ENCODE measurements at regions not wholly inside any gene's neighbourhood (a gene's known extent, or its start where the extent isn't known, plus 50 kb on each side); places are given as distances from the start of the nearest gene placed in this dataset.

DNA sequence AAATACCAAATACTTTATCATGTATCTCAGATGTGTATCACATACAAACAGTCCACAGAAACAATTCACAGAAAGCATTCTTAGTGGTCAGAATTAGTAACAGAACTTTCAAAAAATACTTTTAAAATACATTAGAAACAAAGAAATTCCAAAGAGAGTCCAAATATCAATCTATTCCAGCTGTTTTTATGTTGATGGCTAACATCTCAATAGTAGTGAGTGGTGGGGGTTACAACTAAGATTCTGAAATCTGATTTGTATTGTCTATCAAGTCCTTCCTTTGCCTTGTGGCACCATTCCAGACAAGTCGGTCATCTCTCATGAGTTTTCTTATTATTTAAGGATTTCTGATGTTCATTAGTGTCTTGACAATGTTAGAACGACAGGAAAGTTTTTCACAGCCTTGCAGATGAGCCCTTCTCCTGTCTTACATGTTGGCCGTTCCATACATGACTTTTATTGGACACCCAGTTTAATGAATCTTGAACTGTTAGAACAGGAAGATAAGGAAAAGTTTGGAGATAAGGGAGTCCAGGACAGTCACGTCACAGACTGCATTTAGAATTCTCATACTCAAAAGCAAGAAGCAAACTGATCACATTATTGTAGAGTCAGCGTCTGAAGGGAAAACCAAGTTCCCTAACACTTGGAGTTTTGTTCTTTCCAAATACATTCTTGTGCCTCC, 410.3 kb downstream of the PID1 start:
- FAIRE-seq = no peak

DNA sequence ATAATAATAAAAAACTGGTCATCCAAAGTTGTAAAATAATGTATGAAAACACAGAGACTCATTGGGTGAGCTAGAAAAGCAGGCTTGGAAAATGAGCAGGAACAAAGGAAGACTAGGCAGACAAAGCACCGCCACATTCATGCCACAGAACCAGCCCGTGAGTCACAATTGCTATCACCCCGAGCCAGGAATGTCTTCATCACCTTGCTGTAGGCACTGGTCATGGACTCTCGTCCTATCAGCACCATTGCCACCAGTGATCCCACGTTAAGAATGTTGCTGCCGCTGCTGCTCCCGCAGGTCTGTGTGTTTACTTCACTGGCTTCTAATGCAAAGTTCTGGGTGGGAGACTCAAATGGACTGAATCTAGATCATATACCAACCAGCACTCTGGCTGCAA, 417.9 kb downstream of the PID1 start:
- no peak for FAIRE-seq

DNA sequence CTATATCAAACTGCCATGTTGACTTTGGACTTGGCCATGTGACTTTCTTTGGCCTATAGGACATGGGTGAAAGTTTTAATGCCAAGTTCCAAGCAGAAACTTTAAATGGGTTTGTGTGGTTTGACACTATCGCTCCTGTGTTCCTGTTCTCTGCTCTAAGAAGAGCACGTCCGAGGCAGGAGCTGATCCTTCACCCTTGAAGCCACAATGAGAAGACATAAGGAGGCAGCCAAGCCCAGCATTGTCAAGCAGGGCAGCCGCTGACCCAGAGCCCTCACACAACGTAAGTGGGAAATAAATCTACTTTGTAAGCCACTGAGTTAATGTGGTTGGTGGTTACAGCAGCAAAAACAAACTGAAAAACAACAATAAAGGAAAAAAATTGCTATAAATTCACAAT, 422.4 kb downstream of the PID1 start:
- no peak for FAIRE-seq

DNA sequence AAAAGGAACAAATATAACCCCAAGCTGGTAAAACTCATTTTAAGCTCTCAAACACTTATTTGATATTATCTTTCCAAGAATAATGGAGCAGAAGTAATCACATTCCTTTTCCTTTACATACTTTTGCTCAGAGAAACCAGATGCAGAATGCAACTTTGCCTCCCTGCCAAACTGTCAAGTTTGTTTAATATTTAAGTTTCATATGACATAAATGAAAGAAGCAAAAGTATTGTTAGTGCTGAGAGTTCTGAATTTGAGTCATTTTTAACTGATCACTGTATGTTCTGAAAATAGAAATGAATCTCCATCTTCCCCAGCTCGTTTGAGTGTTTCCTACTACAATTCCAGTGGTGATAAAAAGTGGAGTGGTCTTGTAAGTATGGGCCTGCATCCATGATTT, 423.4 kb downstream of the PID1 start:
- no peak for FAIRE-seq

DNA sequence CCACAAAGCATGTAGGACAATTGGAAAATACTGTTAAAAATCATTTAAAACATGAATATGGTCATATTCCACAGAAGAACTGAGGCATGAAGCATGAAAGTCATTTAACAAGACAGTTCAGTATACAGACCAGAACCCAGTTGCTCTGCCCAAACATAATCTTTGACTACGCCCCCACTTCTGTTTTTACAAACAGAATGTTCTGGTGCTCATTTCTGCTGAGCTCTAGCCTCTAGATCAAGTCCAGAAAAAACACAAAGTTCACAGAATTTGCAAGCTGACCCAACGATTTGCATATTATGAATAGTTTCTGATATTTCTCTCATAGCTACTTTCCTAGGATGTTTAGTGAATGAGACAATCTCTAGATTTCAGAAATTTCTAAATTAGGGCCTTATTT, 424.9 kb downstream of the PID1 start:
- FAIRE-seq = no peak

DNA sequence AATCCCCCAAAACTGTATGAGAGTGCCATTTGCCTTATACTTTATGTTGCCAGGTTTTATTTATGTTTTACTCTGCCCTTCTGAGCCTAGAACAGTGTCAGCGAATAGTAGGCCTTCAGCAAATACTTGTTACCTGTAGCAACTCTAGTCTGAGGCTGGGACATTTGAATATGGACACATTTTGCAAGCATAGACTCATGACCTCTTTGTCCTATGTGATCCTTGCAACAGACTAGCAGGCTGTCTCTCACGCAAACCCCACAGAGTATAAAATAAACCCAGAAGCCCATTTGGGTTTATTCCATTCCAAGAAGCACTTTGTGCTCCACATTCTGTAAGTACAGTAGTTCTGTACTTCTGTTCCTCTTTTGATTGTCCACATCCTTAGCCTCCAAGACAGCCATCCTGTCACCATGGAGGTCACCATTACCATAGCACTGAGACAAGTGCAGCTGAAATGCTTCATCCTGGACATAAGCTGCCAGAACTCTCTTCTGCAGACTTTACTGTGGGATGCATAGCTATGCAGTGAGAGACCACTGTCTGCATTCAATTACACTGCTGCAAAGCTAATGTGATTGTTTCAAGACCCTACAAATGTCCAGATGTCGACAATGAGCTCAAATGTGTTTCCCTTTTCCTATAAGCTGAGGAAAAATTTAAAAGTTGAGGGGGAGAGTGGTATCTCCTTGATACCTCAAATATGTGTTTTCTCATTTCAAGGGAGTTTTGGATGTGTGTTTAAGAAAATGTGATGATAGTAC, 425.7 kb downstream of the PID1 start:
- FAIRE-seq = no peak

DNA sequence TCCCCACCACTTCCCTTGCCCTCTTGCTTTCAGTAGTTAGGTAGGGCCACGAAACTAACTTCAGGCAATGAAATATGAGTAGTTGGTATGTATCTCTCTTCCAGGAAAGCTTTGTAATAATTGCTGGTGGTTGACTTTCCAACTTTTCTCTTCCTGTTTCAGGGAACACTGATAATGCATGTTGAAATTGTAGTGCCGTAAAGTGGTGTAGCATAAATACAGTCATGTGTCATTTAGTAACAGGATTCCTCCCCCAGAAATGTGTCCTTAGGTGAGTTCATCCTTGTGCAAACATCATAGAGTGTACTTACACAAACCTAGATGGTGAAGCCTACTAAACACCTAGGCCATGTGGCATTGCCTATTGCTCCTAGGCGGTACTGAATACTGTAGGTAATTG, 429.2 kb downstream of the PID1 start:
- no peak for FAIRE-seq

DNA sequence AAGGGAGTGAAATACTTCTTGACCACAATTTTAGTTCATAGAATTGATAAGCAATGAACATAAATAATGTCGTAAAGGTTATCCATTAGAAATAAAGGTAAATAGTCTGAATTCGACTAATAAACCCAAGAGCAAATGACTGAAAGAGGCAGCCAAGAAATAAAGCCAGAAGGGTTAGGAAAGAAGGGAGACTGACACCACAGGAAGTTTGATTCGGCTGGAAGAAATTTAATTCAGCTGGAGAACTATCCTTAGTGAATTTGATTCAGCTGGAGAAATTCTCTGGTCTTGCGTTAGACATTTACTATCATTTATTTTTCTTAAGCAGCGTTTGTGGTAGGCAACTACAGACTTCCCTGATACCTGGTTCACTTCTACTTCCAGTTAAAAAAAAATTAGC, 429.6 kb downstream of the PID1 start:
- no peak for FAIRE-seq

DNA sequence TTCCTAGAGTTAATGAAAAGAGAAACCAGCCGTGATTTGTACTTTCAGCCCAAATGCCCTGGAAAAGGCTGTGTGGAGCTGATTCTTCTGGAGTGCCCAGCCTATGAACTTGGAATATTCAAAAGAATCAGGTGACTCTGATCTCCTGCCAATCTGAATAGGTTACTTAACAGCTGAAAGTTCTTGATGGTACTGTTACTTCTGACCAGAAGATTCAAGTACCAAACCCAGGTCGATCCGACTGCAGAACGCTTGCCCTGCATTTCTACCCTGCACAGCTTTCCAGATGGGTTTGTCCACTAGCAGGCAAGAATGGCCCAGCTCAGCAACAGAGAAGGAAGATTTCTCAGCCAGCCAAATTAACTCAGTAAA, 430.4 kb downstream of the PID1 start:
- FAIRE-seq = no peak

DNA sequence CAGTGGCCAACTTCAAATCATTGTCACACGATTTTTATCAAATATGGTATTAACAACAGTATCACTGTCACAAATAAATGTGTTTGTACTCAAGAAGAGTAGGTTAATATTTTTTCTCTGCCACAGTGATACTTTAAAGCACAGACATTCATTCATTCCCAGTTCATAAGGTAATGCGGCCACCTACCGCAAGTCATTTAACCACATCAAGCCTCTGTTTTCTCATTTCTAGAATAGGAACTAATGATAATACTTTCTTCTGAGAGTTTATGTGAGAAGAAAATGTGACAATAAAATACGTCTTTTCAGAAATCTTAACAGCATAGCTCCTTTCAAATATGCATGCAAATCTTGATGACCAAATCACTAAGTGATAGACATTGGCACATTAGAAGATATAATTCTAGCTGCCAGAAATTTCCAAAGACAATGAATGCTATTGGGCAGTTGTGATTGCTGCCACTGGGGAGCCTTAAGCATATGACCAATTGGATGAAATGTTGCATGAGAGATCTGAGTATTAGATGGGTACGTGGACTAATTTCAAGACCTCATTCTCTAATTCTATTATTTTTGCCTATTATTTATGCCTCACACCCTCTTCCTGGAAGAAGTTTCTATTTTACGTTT, 430.9 kb downstream of the PID1 start:
- no peak for FAIRE-seq

DNA sequence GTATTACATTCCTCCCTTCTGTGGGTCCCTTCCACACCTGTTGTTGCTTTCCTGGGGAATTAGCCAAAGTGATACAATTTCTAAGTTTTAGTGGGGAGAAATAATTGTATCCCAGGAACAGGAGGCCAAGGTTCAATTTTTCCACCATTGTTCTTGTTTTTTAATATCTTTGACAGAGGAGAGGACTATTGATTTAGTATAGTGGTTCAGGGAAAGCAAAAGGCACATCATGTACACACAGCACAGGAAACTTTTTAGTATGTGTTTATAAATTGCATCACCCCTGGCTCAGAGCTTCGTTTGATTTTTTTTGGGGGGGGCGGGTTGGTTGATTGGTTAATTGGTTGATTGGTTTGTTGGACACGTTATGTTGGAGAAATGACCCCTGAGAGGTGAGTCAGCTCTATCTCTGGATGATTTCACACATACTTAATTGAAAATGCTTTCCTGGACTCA, 431.6 kb downstream of the PID1 start:
- FAIRE-seq = no peak

DNA sequence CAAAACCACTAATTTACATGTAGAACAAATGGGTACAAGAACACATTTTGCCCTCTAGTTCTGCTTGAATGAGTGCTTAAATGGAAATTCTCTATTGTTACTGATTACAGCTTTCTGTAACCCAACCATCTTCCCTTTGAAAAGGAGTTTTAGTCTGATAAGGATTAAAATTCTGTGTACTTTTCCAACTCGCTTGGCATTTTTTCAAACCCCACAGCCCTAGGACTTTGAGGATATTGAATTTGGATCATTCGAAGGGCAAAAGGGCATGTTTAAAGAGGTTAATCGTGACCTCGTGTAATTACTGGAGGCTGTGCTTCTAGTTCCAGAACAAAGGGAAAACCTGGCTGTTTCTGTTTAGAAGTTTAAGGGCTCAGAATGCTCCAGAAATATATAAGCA, 432.3 kb downstream of the PID1 start:
- FAIRE-seq = no peak

DNA sequence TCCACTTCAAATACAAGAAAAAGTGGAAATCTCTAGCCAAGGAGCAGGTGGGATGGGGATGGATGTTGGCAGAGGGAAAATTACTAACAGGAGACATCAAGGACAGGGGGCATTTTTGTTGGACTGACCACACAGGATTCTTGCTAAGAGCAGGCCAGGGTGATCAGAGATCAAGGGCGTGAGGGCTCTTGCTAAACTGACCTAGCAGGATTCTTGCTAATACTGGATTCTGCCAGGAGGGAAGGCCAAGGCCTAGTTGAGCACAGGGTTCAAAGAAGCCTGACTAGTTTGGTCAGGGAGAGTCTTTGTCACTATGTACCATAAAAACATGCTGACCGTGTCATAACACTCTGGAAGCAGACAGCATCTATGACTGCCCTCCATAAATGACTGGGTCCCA, 442.7 kb downstream of the PID1 start:
- no peak for FAIRE-seq

DNA sequence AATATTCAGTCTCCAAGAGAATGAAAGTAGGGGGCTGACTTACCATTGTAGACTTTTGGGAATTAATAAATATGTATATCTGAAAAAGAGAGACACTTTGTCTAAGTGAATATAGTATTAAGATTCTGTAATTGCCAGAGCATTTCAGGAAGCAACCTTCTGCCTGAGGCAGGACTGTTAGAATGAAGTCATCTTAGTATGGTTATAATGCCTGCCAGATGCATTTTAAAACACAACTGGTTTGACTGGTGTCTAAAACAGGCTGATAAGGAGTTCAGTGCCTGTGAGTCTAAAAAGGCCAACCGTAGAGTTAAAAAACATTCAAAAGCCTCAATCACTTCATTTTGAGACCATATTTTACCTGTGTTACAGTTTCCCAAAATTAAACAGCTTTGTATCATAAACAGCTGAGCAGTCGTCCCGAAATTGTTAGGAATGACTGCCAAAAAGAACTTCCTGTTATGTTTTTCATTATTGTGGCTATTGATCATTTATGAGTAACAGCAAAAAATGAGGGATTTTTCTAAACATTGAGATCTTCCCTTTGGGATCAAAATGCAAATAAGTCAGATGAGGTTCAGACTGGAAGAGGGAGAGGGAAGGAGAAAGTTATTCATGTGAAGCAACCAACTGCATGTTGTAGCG, 443.9 kb downstream of the PID1 start:
- no peak for FAIRE-seq

DNA sequence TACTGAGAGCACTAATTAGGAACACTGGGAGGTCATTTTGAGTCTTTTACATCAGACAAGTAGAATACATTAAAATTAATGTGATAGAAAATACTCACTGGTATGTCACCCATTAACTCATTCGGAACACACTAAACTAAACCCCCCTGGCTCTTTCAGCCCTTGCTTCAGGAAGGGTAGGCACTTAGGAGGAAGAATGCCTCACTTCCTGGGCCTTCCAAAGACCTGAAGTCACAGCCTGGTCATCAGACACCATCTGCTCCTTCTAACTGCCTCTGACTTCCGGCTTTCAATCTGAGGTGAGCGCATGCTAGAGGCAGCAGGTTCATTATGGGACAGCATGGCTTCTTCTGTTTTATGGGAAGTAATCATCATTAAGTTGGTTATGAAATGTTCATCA, 451.4 kb downstream of the PID1 start:
- FAIRE-seq = no peak

DNA sequence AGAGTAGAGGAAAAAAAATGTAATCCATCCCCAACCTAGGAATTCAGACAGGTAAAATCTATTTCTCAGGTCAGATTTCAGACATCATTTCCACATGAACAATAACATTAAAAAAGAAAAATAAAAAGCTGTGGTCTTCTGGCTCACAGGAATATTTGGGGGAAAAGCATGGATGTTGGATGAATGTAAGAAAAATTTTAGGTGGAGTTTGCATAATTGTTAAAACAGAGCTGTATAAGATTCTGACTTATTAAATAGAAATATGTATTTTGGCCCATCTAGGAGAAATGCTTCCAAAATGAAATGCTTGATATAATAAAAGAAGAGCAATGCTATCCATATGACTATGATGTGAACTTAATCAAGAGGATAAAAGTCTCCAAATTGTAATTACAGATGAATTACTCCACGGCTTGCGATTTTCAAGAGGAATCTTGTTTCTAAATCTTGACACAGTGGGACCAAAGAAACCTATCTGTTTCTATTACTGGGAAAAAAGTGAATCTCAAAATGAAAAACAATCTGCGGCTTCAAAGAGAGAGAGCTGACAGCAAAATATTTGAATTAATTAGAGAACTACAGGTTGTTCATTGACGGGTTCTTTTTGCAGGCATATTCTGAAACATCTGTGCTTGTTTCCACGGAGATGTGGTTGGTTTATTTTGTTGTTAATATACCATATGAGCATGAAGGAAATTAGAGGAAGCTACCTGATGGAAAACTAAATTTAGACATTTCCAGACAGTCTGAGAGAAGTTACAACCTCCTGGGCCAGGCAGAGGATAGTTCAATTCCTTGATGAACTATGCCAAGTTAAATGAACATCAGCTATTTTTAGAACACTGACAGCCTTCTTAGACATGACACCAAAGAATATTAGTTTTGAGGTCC, 468.7 kb downstream of the PID1 start:
- no peak for FAIRE-seq

DNA sequence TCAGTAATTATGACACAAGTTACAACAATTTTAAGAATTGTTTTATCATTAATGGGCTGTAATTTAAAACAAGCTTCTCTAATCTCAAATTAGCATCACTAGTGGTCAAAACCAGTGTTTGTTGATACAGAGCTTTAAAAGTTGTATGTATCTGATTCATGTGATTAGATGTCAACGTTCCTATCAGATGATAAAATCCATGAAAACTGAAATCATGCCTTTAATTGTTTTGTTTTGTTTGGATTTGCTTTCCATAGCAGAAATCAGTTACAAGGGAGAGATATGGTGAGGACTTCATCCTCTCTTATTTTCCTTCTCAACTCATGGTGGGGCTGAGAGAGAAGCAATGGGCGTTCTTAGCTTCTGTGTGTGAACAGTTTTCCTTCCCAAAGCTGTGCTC, 469.6 kb downstream of the PID1 start:
- FAIRE-seq = no peak

DNA sequence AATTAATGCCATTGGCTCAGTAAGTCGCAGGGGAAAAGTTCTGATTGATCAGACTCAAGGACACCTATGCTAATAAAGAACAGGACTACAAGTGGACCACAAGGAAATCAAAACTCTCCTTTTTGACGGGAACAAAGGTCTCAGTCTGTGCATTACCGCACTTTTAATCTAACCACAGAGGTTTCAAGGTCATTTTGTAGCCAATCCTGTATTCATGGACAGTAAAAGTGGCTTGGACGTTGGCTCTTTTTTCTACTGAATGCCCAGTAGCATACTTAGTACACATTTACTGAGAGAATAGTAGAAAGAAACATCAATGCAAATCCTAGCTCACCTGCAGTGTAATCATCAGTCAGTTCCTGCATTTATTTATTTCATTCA, 471.9 kb downstream of the PID1 start:
- no peak for FAIRE-seq

DNA sequence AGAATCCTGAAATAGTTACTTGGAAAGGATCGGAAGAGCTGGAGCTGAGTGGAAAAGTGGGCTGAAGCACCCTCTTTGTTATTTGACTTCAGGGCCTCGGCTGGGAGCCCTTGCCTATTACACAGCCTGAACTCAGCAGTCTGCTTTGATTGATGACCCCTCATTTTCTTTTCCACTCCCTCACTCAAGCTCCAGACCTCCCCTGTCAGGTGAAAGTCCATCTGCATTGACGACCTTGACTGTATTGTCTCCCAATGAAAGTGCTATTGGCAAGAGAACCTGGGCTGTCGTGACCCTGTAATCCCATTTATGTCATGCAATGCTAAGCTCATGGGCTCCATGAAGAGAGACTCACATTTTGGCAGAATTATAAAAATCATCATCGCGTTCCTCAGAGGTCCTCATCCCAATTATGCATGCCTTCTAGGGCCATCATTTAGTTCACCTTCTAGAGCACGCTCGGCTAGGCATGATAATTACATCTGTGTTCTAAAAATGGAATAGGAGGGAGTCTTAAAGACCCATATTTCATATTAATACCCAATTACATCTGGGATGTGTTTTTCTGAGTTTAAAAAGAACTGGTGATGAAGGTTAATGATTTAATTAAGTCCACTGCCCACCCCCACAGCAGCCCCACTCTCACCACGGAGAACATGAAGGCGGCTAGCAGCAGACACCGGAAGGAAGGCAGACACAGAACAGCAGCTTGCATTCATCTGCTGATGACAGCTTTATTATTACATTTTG, 472.5 kb downstream of the PID1 start:
- peak; percentile 31 for FAIRE-seq

DNA sequence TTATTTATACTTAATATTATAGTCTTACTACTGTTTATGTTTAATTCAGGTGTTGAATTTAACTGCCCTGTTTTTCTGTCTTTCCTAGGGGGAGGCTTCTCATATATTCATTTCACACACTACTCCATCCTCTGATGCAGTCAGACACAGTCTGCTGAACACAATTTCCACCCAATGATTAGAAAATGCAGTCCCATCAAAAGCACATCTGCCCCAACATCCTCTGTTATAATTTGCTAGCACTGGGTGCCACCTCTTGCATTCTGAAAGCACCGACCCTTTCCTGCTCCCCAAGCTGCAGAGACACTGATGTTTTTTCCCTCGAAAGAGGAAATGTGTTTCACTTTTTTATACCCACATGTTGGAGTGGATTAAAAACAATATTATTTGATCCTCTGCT, 474.7 kb downstream of the PID1 start:
- FAIRE-seq = no peak

DNA sequence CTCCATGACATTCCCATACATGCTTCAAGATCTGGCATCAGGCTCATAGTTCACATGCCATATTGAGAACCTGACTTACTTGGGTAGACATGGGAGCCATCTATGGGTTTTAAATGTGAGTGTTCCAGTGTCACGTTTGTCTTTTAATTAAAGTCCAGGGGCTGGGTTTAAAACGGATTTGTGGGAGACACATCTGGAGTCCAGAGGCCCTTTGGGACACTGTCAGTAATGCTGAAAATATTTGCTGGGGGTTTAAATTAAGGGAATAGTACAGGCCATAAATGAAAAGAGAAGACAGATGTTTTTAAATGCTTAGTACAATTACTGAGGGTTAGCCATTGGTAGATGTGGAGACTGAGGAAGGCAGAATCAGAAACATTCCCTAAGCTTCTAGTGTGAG, 478.0 kb downstream of the PID1 start:
- FAIRE-seq = no peak

DNA sequence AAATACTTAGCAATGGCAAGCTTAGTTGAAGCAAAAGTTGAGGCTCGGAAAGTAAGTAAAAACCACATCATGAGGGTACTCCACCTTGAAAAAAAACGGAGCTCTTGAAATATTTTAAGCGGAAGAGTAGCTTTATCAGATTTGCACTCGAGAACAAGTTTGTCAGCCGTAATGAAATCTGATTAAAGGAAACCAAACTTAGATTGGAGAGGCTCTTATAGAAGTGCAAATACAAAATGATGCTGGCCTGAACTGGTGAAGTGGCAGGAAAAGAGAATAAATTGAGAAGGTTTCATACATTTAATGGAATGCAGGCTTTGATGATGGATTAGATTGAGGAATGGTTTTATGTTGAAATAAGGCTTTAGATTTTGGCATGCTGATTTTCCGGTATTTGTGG, 484.2 kb downstream of the PID1 start:
- FAIRE-seq = no peak
